ENCODE measurements at regions not wholly inside any gene's neighbourhood (a gene's known extent, or its start where the extent isn't known, plus 50 kb on each side); places are given as distances from the start of the nearest gene placed in this dataset.

GRCh38 chr11:130612291-130612851 lies 163.9 kb downstream of the ADAMTS15 start:
- TF ChIP-seq EP300 (IDR thresholded peaks at IDR 0.05), result no peak
- no peak for TF ChIP-seq CTCF (IDR thresholded peaks at IDR 0.05)
- TF ChIP-seq POLR2A (IDR thresholded peaks at IDR 0.05), result no peak

Data from ovary (tissue), 3 donors.